ENCODE measurements at regions not wholly inside any gene's neighbourhood (a gene's known extent, or its start where the extent isn't known, plus 50 kb on each side); places are given as distances from the start of the nearest gene placed in this dataset.

GRCh38 chr2:16409006-16409390, 256.6 kb downstream of the CYRIA start:
- no peak for DNase-seq

GRCh38 chr2:16408331-16409005, 257.2 kb downstream of the CYRIA start:
- no peak for DNase-seq

- no peak for DNase-seq
These were observed 258.3 kb downstream of the CYRIA start for GRCh38 chr2:16407358-16407757.

GRCh38 chr2:16406496-16407289, 258.9 kb downstream of the CYRIA start:
- no peak for DNase-seq

- DNase-seq = no peak
These were observed 260.1 kb downstream of the CYRIA start for GRCh38 chr2:16405551-16405950.

GRCh38 chr2:16404551-16405300, 260.9 kb downstream of the CYRIA start:
- DNase-seq = no peak

- DNase-seq = no peak
These were observed 261.5 kb downstream of the CYRIA start for GRCh38 chr2:16404146-16404545.

GRCh38 chr2:16402891-16403290, 262.7 kb downstream of the CYRIA start:
- no peak for DNase-seq

GRCh38 chr2:16401761-16402300, 263.8 kb downstream of the CYRIA start:
- no peak for DNase-seq

- no peak for DNase-seq
These were observed 265.5 kb downstream of the CYRIA start for GRCh38 chr2:16400127-16400623.

- DNase-seq = no peak
These were observed 267.1 kb downstream of the CYRIA start for GRCh38 chr2:16398486-16399043.

- no peak for DNase-seq
These were observed 267.8 kb downstream of the CYRIA start for GRCh38 chr2:16397681-16398475.

- no peak for DNase-seq
These were observed 268.6 kb downstream of the CYRIA start for GRCh38 chr2:16396986-16397385.

GRCh38 chr2:16396171-16396570, 269.5 kb downstream of the CYRIA start:
- no peak for DNase-seq

- no peak for DNase-seq
These were observed 270.0 kb downstream of the CYRIA start for GRCh38 chr2:16395601-16396000.

GRCh38 chr2:16394986-16395550, 270.6 kb downstream of the CYRIA start:
- no peak for DNase-seq

GRCh38 chr2:16394072-16394985, 271.3 kb downstream of the CYRIA start:
- no peak for DNase-seq

- no peak for DNase-seq
These were observed 272.0 kb downstream of the CYRIA start for GRCh38 chr2:16393500-16394071.

- no peak for DNase-seq
These were observed 272.8 kb downstream of the CYRIA start for GRCh38 chr2:16392647-16393499.

All from fibroblast of skin of back (primary cell).